HG02759 (cell line): ENCODE measurements at regions not wholly inside any gene's neighbourhood (a gene's known extent, or its start where the extent isn't known, plus 50 kb on each side); places are given as distances from the start of the nearest gene placed in this dataset.

Source experiments
- ATAC-seq: cut with Tn5 transposase; IDR thresholded peaks from one replicate; pipeline ENCODE4 v1.9.1; 2021; ENCODE audit warnings: mild to moderate bottlenecking, moderate library complexity; ENCODE audit not compliant: unreplicated experiment

GRCh38 chrX:43481576-43481975, 174.5 kb upstream of the MAOA start:
- no peak for ATAC-seq

GRCh38 chrX:43493756-43494155, 162.3 kb upstream of the MAOA start:
- ATAC-seq: no peak

- no peak for ATAC-seq
Measured at GRCh38 chrX:43500246-43500645, 155.9 kb upstream of the MAOA start.

- ATAC-seq: no peak
Measured at GRCh38 chrX:43500996-43501694, 155.0 kb upstream of the MAOA start.

- no peak for ATAC-seq
Measured at GRCh38 chrX:43504394-43504793, 151.7 kb upstream of the MAOA start.

- ATAC-seq: no peak
Measured at GRCh38 chrX:43505769-43506168, 150.3 kb upstream of the MAOA start.

GRCh38 chrX:43508694-43509093, 147.4 kb upstream of the MAOA start:
- ATAC-seq: no peak

GRCh38 chrX:43510209-43510608, 145.9 kb upstream of the MAOA start:
- ATAC-seq: no peak

GRCh38 chrX:43513085-43513484, 143.0 kb upstream of the MAOA start:
- ATAC-seq: no peak

GRCh38 chrX:43514820-43515219, 141.3 kb upstream of the MAOA start:
- ATAC-seq: no peak

GRCh38 chrX:43522582-43522981, 133.5 kb upstream of the MAOA start:
- ATAC-seq: no peak

- ATAC-seq: no peak
Measured at GRCh38 chrX:43525901-43526610, 130.0 kb upstream of the MAOA start.

GRCh38 chrX:43526878-43527277, 129.2 kb upstream of the MAOA start:
- no peak for ATAC-seq

GRCh38 chrX:43527801-43528200, 128.3 kb upstream of the MAOA start:
- ATAC-seq: no peak

GRCh38 chrX:43530837-43531236, 125.3 kb upstream of the MAOA start:
- ATAC-seq: no peak

GRCh38 chrX:43540318-43540717, 115.8 kb upstream of the MAOA start:
- ATAC-seq: no peak

GRCh38 chrX:43551590-43551989, 104.5 kb upstream of the MAOA start:
- no peak for ATAC-seq

GRCh38 chrX:43552156-43552555, 103.9 kb upstream of the MAOA start:
- ATAC-seq: no peak

- no peak for ATAC-seq
Measured at GRCh38 chrX:43552703-43553102, 103.4 kb upstream of the MAOA start.

GRCh38 chrX:43553257-43553656, 102.8 kb upstream of the MAOA start:
- no peak for ATAC-seq

- ATAC-seq: no peak
Measured at GRCh38 chrX:43556207-43556606, 99.9 kb upstream of the MAOA start.

- no peak for ATAC-seq
Measured at GRCh38 chrX:43557792-43558191, 98.3 kb upstream of the MAOA start.

GRCh38 chrX:43559644-43560043, 96.5 kb upstream of the MAOA start:
- no peak for ATAC-seq
